Stimulated activated CD8-positive, alpha-beta memory T cell treated with anti-CD3 and anti-CD28 coated beads, Interleukin-12 subunit alpha, Interleukin-12 subunit beta, amount 100 ng/mL, for 24 hours (primary cell): ENCODE measurements at regions not wholly inside any gene's neighbourhood (a gene's known extent, or its start where the extent isn't known, plus 50 kb on each side); places are given as distances from the start of the nearest gene placed in this dataset.
"Not testable (repeated sequence)": the region's sequence is repeated elsewhere in the genome, so short reads cannot be mapped to it uniquely, and the experiment has no call there.

Experiments
- DNase-seq: peaks from one replicate; pipeline ENCODE4 v3.0.0-alpha.2; 2020; ENCODE audit errors: extremely low read depth

GRCh38 chr21:23890652-23891051, 1716.6 kb downstream of the MRPL39 start:
- no peak for DNase-seq

- no peak for DNase-seq
Measured at GRCh38 chr21:23887725-23888306, 1719.5 kb downstream of the MRPL39 start.

DNA sequence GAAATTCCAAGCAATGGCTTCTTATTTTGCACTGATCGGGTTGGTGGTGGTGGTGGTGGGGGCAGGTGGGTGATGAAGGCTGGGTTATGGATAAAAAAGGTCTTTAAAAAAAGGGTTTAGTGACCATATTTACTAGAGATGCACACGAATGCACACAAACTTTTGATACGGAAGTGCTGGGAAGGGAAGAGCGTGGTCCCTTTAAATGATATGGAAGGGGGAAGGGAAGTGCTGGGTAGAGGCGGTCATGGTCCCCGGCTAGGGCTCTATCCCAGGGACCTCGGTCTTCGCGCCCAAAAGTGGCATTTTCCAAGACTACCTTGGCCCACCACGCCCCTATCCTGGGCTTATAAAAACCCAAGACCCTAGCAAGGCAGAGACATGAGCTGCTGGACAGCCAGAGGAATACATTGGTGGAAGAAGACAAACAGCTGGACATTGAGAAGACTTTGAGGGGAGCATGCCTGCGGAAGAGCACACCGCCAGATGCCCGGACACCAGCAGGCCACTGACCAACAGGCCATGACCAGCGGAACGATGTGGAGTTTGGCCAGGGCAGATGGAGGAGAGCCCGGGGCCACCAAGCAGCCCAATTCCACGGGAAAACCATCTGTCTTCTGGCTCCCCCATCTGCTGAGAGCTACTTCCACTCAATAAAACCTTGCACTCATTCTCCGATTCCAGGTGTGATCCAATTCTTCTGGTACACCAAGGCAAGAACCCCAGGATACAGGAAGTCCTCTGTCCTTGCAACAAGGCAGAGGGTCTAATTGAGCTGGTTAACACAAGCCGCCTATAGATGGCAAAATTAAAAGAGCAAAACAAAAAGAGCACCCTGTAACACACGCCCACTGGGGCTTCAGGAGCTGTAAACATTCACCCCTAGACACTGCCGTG, 1720.2 kb downstream of the MRPL39 start:
- no peak for DNase-seq

GRCh38 chr21:23881783-23882182, 1725.5 kb downstream of the MRPL39 start:
- DNase-seq: no peak

DNA sequence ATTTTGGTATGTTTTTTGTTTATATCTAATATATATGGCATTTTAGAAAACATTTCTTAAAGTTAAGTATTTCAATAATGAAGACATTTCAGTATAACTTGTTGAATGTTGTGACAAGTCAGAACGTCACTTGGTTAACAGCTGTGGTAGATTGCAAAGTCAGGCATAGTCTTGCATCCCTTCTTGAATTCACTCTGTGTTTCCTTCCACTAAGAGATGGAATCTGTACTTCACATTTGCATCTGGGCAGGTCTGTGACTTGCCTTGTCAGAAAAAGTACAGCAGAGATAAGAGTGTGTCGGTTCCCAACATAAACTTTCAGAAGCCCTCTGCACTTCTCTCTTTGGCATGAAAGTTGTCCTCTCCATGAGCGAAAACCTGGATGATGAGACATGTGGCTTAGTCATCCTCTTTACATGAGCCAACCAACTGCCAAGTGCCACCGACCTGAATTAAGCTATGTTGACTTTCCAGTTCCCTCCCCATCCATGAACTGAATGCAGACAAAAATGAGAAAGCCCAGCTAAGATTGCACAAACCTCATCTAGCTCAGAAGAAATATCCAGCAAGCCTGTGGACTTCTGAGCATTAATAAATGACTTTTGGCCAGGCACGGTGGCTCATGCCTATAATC, 1730.2 kb downstream of the MRPL39 start:
- DNase-seq: no peak

DNA sequence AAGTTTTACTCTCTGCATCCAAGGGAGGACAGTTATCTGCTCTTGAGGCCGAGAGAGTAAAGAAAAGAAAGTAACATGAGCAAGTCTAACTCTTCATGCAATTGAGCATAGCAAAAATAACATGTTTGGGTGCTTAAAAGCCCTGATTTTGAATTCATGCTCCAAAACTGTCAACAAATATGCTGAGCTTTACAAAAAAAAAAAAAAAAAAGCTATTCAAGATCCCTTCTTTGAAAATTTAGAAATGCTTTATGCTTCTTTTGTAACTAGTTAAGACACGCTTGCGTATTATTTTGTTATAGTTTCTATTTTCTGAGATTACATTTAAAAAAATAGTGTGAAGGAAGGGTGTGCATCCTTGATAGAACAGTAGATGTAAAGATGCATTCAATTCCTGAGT, 1733.0 kb downstream of the MRPL39 start:
- no peak for DNase-seq

- no peak for DNase-seq
Measured at GRCh38 chr21:23861911-23862504, 1745.3 kb downstream of the MRPL39 start.

- DNase-seq: no peak
Measured at GRCh38 chr21:23858878-23859277, 1748.4 kb downstream of the MRPL39 start.

DNA sequence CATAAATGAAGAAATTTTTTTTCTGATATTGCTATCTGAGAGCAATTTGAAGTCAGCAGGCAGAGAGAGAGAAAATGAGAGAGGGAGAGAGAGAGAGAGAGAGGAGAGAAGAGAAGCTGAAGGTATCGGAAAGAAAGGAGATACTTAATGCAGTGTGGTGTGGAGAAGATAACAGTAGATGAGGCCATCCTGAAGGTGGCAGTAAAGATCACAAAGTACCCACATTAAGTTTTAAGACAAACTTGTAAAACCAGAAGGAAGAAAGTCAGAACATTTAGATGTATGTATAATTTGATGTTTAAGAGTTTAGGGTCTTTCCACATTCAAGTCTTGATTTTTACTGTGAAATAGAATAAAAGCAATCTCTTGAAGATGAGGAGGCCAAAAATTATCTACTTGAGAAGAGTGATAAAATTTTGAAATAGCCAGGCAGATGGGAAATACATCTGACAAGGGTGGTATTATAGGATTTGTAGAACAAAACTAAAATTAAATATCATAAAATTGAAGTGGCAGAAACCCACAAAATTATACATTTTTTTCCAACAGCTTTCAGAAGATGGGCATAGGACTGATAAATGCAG, 1753.4 kb downstream of the MRPL39 start:
- no peak for DNase-seq

GRCh38 chr21:23837564-23837963, 1769.7 kb downstream of the MRPL39 start:
- DNase-seq: no peak

DNA sequence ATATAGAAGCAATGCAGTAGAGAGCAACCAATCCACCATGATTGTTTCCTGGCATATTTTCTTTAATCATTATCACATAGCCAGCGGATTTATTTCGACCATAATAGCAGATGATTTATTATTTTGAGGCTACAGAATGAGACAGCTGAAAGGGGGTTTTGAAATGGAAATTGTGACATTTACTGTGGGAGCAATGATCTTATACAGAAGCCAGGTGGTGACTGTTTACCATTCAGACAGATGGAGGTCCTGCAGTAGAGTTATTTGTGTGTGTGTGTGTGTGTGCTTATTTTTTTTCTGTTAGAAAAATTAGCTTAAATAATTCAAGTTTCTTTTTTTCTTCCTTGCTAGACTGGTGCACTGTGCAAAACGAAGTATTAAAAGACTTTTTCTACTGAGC, 1784.5 kb downstream of the MRPL39 start:
- no peak for DNase-seq

GRCh38 chr21:23817337-23817736, 1789.9 kb downstream of the MRPL39 start:
- no peak for DNase-seq

DNA sequence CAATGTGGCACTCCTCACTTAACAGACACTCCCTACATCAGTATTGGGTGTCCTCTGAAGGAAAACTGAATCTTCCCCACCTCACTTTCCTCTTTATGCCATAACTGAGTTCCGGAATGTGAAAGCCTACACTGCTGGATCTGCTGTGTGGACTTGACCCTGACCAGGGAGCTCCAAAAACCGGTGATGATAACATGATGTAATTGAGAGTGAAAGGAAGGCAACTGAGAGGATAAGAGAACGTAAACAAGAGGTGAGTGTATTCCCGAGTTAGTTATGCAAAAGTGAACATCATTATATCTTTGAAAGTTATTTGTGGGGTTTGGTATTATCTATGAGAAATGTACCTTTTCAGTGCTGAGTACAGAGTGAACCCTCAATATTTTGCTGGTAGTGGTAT, 1794.8 kb downstream of the MRPL39 start:
- DNase-seq: no peak

GRCh38 chr21:23811805-23812204, 1795.5 kb downstream of the MRPL39 start:
- DNase-seq: no peak

DNA sequence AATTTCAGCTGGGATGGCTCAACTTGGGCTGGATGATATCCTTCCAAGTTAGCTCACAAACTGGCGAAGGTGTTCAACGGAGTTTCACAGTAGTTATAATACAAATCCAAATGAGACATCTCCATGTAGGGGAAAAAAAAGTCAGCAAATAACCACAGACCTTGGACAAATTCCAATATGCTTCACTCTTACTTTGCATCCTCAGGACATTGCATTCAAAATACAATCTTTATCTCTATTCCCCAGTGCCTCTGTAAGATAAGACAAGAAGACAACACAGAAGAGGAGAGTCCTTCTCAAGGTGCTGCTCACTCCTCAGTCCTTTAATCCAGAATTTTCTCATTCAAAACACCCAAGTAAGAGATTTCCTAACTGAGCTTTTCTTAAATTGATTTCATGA, 1797.7 kb downstream of the MRPL39 start:
- no peak for DNase-seq

GRCh38 chr21:23806966-23807548, 1800.2 kb downstream of the MRPL39 start:
- not testable (repeated sequence) for DNase-seq

GRCh38 chr21:23804866-23805265, 1802.4 kb downstream of the MRPL39 start:
- no peak for DNase-seq

- DNase-seq: no peak
Measured at GRCh38 chr21:23801292-23801691, 1806.0 kb downstream of the MRPL39 start.

DNA sequence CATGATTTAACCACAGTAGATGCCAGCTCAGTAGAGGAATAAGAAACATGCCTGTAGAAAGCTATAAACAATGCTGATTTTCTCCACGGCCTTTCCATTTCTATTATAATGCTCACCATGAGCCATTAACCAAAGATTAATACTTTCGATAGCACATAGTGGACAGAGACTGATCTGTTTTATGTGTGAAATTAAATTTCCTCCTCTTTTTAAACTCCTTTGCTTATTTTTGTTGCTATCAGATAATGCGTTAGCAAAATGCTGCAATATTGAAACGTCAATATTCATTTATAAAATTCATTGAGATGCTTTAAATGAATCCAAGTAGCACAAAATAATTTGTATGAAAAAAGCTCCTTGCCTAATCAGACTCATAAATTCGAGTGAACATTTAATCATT, 1807.9 kb downstream of the MRPL39 start:
- no peak for DNase-seq

DNA sequence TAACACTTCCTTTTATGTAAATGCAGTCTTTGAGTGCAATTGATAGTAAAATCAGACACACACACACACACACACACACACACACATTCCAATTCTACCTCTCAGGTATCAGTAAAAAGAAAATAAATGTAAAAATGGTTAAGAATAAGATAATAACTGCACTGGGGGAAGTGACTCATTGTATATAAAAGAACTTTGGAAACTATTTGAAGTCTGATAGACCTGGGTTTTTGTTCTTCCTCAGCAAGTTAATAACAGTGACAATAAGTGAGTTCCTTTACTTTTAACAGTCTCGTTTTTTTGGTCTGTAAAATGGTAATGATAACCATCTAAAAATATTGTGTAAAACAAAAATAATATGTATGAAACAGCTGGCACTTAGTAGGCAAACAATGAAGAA, 1815.0 kb downstream of the MRPL39 start:
- DNase-seq: no peak

DNA sequence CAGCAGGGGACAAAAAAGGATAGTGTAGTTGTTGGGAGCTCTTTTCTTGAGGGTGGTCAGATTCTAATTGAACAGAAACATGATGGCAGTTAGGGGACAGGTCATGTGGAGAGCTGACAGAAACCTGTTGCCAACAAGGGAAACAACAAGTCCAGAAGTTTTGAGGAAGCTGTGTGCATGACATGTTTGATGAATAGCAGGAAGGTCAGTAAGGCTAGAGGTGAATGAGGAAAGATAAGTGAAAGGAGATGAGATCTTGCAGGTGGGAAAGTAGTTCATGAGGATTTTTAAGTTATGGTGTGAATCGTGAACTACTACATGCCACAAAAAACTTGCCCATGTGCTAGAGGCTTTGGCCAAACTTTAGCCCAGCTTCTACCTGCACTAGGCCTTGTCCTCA, 1817.4 kb downstream of the MRPL39 start:
- no peak for DNase-seq

DNA sequence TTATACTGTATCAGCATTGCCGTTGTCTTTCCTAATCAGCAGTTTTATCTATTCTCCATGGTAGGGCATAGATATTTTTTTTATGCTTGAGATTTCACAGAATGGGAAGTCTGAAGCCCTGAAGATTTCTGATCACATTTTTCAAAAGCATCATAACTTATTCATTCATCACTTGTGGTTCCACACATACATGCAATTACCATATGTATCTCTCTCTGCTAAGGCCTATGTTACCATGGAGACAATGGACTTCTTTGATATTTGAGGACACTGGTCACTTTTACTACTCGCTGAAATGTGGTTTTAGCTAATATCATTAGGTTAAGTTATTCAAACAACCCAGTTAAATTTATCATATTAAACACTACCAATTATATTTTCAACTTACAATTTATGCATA, 1827.0 kb downstream of the MRPL39 start:
- no peak for DNase-seq
